Gastroesophageal sphincter (tissue), 4 donors: ENCODE measurements at regions not wholly inside any gene's neighbourhood (a gene's known extent, or its start where the extent isn't known, plus 50 kb on each side); places are given as distances from the start of the nearest gene placed in this dataset.

Source experiments
- ATAC-seq: fragments of 150-250 bp; one replicate; pipeline ENCODE4 v1.9.1; 2016; ENCODE audit warnings: mild to moderate bottlenecking, moderate library complexity
- H3K27ac ChIP-seq, 4 donors: fragments of 200-600 bp; sonication (generic) in 3 of 4; 1 replicate in 3 of 4; 2 replicates in 1 of 4; pipeline ENCODE4 v1.5.1; 2016 to 2019
- H3K27me3 ChIP-seq: fragments of 200-600 bp; sonication (generic); one replicate; pipeline ENCODE4 v1.5.1; 2019
- H3K36me3 ChIP-seq, 2 donors: fragments of 200-600 bp; sonication (generic); one replicate each; pipeline ENCODE4 v1.5.1; 2019; ENCODE audit warnings: control low read depth in 1 of 2
- H3K4me1 ChIP-seq, 3 donors: fragments of 200-600 bp; sonication (generic); 1 replicate in 2 of 3; 2 replicates in 1 of 3; pipeline ENCODE4 v1.5.1; 2016 to 2019; ENCODE audit warnings: control low read depth in 2 of 3
- H3K4me3 ChIP-seq, 2 donors: fragments of 200-600 bp; sonication (generic); one replicate each; pipeline ENCODE4 v1.5.1; 2019; ENCODE audit warnings: mild to moderate bottlenecking in 1 of 2, moderate library complexity in 1 of 2
- H3K9me3 ChIP-seq, 3 donors: fragments of 200-600 bp; sonication (generic); one replicate each; pipeline ENCODE4 v1.5.1; 2017 to 2019; ENCODE audit warnings: control low read depth in 2 of 3
- CTCF ChIP-seq, 4 experiments: fragments of 200-600 bp in 2 of 4; fragments of 450-650 bp in 2 of 4; sonication (generic) in 1 of 4; IDR thresholded peaks; one replicate each; pipeline ENCODE4 v1.5.1; 2017 to 2019; ENCODE audit warnings: antibody characterized with exemption in 4 of 4, mild to moderate bottlenecking in 2 of 4, moderate library complexity in 2 of 4
- EP300 ChIP-seq: sonication (generic); formaldehyde crosslinking; IDR thresholded peaks from one replicate; pipeline ENCODE4 v1.6.1; 2017; ENCODE audit warnings: antibody characterized with exemption, mild to moderate bottlenecking
- POLR2A ChIP-seq, 2 donors: fragments of 450-650 bp; IDR thresholded peaks; one replicate each; pipeline ENCODE4 v1.6.1; 2017; ENCODE audit warnings: antibody characterized with exemption in 2 of 2, mild to moderate bottlenecking in 2 of 2, moderate library complexity in 1 of 2
- POLR2AphosphoS5 ChIP-seq: sonication (generic); formaldehyde crosslinking; IDR thresholded peaks from one replicate; pipeline ENCODE4 v1.6.1; 2017; ENCODE audit warnings: antibody characterized with exemption
- WGBS, 2 donors: methylation state at CpG; one replicate each; pipeline ENCODE4 v1.1.5; 2018; ENCODE audit warnings: low coverage in 1 of 2; 5-methylcytosine and 5-hydroxymethylcytosine counted together

GRCh38 chr10:8581521-8582225, 527.2 kb downstream of the GATA3 start:
- H3K9me3 ChIP-seq, result no peaks in the 10 kb centered on the region
- H3K4me3 ChIP-seq, result no peak overlapping the region
- ATAC-seq, result no peak
- H3K4me1 ChIP-seq, result no peaks in the 10 kb centered on the region
- WGBS, 2 donors, result 63 to 69% methylated on average over 7 to 9 of the region's 11 CpGs
- H3K36me3 ChIP-seq, result no peaks in the 10 kb centered on the region
- TF ChIP-seq EP300 (no peak), POLR2A (IDR thresholded peaks at IDR 0.05) (no peak), CTCF (IDR thresholded peaks at IDR 0.05) (no peak), POLR2AphosphoS5 (no peak)
- no peaks in the 10 kb centered on the region for H3K27me3 ChIP-seq
- no peak overlapping the region for H3K27ac ChIP-seq

GRCh38 chr10:8583096-8583495, 528.6 kb downstream of the GATA3 start:
- Histone ChIP-seq H3K4me1 (no peaks in the 10 kb centered on the region), H3K9me3 (no peaks in the 10 kb centered on the region), H3K36me3 (no peaks in the 10 kb centered on the region), H3K4me3 (no peak overlapping the region), H3K27ac (no peak overlapping the region), H3K27me3 (no peaks in the 10 kb centered on the region)
- TF ChIP-seq EP300 (no peak), CTCF (IDR thresholded peaks at IDR 0.05) (no peak), POLR2AphosphoS5 (no peak)
- WGBS, 2 donors, result 91 to 94% methylated on average over 2 of the region's 2 CpGs
- ATAC-seq, result no peak

- Histone ChIP-seq H3K4me1 (no peaks in the 10 kb centered on the region), H3K36me3 (no peaks in the 10 kb centered on the region), H3K27me3 (no peaks in the 10 kb centered on the region), H3K4me3 (no peak overlapping the region), H3K27ac (no peak overlapping the region), H3K9me3 (no peaks in the 10 kb centered on the region)
- no peak for TF ChIP-seq CTCF (IDR thresholded peaks at IDR 0.05)
- TF ChIP-seq EP300, result no peak
- TF ChIP-seq POLR2A (IDR thresholded peaks at IDR 0.05), result no peak
- no peak for TF ChIP-seq POLR2AphosphoS5
- no peak for ATAC-seq
- WGBS, 2 donors, result 44 to 88% methylated on average over 1 to 2 of the region's 2 CpGs
Observed at GRCh38 chr10:8584666-8585065, 530.2 kb downstream of the GATA3 start.

- no peaks in the 10 kb centered on the region for H3K9me3 ChIP-seq
- no peak overlapping the region for H3K4me3 ChIP-seq
- no peaks in the 10 kb centered on the region for H3K36me3 ChIP-seq
- 57 to 68% methylated on average over 2 to 3 of the region's 3 CpGs for WGBS, 2 donors
- H3K27ac ChIP-seq, result no peak overlapping the region
- H3K27me3 ChIP-seq, result no peaks in the 10 kb centered on the region
- no peak for ATAC-seq
- no peaks in the 10 kb centered on the region for H3K4me1 ChIP-seq
- TF ChIP-seq CTCF (IDR thresholded peaks at IDR 0.05) (no peak), EP300 (no peak), POLR2AphosphoS5 (no peak), POLR2A (IDR thresholded peaks at IDR 0.05) (no peak)
Observed at GRCh38 chr10:8586504-8586903, 532.0 kb downstream of the GATA3 start.

GRCh38 chr10:8588135-8588534, 533.6 kb downstream of the GATA3 start:
- Histone ChIP-seq H3K36me3 (no peaks in the 10 kb centered on the region), H3K27me3 (no peaks in the 10 kb centered on the region), H3K4me1 (no peaks in the 10 kb centered on the region), H3K9me3 (no peaks in the 10 kb centered on the region), H3K4me3 (no peak overlapping the region), H3K27ac (no peak overlapping the region)
- WGBS, 2 donors, result 35 to 64% methylated on average over 3 of the region's 3 CpGs
- no peak for ATAC-seq
- no peak for TF ChIP-seq CTCF (IDR thresholded peaks at IDR 0.05)
